OCI-LY1 (cell line): ENCODE measurements at regions not wholly inside any gene's neighbourhood (a gene's known extent, or its start where the extent isn't known, plus 50 kb on each side); places are given as distances from the start of the nearest gene placed in this dataset.

Source experiments
- CTCF ChIP-seq: fragments of 200-600 bp; sonication (generic), shearing (Covaris generic); IDR thresholded peaks from 2 replicates; pipeline ENCODE4 v1.5.1; 2017; ENCODE audit warnings: mild to moderate bottlenecking, antibody characterized with exemption, low read length, moderate library complexity, mixed read lengths
- EZH2 ChIP-seq: fragments of 200-600 bp; sonication (generic), shearing (Covaris generic); IDR thresholded peaks from 2 replicates; pipeline ENCODE4 v1.8.0; 2017; ENCODE audit warnings: borderline replicate concordance, mixed run types, mild to moderate bottlenecking, antibody characterized with exemption, low read length, moderate library complexity, mixed read lengths

- TF ChIP-seq EZH2, result no peak
- no peak for TF ChIP-seq CTCF
These were observed 165.9 kb upstream of the MEX3C start for GRCh38 chr18:51363384-51363783.
